ENCODE measurements at regions not wholly inside any gene's neighbourhood (a gene's known extent, or its start where the extent isn't known, plus 50 kb on each side); places are given as distances from the start of the nearest gene placed in this dataset.
"Not testable (repeated sequence)": the region's sequence is repeated elsewhere in the genome, so short reads cannot be mapped to it uniquely, and the experiment has no call there.

GRCh38 chr2:16745466-16745865 lies 79.8 kb upstream of the CYRIA start:
- no peak for DNase-seq

DNA sequence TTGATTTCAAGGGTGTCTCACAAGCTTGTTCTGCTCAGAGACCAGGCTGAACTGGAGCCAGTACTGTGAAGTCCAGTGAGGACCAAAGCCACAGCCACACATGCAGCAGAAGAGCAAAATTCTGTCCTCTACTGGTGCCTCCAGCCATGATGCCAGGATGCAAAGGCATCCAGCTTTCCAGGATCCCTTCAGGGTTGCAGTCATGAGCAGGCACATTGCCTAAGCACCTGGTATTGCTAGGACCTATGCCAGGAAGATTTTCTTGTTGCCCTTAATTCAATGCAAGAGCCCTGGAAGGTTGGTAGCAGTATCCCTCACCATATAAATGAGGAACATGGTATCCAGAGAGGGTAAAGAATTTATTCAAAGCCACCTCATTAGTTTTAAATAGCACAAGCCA lies 78.9 kb upstream of the CYRIA start:
- DNase-seq = no peak

GRCh38 chr2:16742026-16742425 lies 76.4 kb upstream of the CYRIA start:
- no peak for DNase-seq

GRCh38 chr2:16741498-16741897 lies 75.9 kb upstream of the CYRIA start:
- no peak for DNase-seq

DNA sequence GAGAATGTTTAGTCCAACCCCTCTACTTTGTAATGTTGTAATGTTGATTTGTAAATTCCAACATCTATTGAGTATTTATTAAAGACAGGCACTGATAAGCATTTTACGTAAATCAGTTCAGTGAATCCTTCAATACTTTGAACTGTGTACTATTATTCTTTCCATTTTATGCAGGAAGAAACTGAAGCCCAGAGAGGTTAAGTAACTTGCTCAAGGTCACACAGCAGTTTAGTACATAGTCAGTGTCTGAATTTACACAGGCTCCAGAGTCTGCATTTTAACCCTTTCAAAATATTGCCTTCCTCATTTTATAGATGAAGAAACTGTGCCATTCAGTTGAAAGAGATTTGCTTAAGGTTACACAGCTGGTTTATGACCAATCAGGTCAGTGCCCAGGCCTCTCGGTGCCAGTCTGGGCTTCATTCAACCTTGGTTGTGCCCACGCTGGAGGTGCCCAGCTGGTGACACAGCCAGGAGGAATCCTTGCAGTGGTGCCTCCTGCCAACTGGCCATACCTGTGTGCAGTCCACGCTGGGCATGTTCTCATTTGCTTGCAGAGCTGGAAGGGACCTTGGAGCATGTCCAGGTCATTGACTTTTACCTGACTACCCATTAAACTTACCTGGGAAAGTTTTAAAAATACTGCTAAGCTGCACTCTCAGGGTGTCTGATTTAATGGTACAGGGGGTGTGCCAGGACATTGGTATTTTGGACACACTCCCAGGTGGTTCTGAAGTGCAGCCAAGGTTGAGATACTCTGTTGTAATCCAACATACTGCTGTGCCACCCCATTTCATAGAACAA lies 74.3 kb upstream of the CYRIA start:
- no peak for DNase-seq

DNA sequence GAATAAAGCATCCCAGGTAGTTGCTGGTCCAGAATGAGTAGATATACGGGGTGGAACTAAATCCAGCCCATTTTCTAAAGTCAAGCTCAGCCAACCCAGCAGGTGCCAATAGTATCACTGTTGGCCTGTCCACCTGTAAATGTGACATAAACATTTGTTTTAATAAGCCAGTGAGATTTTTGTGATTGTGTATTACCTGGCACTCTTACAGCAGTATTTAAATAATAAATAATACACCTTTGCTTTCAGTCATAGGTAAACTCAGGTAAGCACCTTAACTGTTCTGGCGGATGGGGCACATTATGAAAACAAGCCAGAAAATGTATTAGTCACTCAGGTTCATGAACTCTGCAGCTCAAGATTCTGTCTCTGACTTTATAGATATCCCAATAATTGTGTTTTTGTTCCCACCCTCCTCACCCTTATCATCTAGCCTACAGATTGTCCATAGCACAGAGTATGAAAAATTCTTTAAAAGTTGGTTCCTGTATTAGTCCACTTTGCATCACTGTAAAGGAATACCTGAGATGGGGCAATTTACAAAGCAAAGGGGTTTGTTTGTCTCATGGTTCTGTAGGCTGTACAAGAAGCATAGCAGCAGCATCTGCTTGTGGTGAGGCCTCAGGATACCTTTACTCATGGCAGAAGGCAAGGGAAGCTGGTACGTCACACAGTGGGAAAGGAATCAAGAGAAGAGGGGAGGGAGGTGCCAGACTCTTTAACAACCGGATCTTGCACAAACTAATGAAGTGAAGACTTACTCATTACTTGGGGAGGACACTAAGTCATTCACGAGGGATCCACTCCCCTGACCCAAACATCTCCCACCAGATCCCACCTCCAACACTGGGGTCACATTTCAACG lies 73.0 kb upstream of the CYRIA start:
- DNase-seq = no peak

DNA sequence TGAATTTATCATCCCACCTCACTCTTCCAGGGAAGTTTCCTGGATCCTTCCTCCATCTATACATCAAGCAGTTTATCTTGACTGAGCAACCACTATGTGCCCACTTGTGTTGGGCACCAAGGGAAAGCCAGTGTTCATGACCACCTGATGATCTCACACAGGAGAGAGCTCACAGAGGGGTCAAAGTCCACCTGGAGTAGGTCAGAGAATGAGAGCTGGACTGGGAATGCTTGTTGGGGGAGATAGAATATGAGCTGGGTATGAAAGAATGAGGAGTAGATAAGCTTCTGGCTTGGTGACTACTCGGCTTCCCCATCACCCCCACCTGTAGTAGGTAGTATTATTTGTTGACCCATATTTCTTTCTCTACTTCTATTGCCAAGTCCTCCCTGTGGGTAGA lies 72.2 kb upstream of the CYRIA start:
- DNase-seq = no peak

DNA sequence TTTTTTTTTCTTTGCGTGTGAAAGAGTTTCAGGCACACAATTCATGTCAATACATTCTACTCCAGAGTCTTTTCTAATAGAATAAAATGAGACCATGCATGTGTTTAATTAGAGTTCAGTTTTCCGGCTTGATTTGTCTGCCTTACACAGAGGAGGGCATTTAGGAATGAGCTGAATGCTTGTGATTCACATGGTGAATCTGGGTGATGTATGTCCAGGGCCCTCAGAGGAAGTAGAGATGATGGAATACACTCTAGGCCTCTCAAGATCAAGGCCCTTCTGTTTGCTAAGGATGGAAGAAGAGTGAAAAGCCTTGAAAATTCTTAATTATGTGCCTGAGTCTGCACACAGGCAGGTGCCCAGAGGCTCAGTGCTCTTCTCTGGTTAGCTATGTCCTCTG lies 71.0 kb upstream of the CYRIA start:
- DNase-seq = no peak

GRCh38 chr2:16729335-16729734 lies 63.7 kb upstream of the CYRIA start:
- no peak for DNase-seq

GRCh38 chr2:16728351-16729136 lies 62.9 kb upstream of the CYRIA start:
- no peak for DNase-seq

GRCh38 chr2:16727849-16728248 lies 62.2 kb upstream of the CYRIA start:
- not testable (repeated sequence) for DNase-seq

DNA sequence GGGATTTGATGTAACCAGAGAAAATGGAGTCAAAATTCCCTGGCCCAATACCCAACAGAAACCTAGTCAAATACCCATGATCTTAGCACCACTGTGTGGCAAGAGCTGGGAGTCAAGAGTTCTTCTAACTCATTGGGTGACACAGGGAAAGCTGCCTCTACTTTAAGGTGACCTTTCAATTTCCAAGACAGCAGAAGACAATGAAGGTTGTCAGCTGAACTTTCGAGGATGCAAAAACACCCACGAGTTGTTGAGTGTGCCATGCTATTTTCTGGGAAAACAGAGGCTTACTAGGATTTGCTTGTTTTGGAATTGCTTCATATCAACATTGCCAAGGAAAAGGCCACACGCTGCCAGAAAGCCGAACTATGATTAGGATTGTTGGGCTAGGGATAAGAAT lies 61.6 kb upstream of the CYRIA start:
- no peak for DNase-seq

DNA sequence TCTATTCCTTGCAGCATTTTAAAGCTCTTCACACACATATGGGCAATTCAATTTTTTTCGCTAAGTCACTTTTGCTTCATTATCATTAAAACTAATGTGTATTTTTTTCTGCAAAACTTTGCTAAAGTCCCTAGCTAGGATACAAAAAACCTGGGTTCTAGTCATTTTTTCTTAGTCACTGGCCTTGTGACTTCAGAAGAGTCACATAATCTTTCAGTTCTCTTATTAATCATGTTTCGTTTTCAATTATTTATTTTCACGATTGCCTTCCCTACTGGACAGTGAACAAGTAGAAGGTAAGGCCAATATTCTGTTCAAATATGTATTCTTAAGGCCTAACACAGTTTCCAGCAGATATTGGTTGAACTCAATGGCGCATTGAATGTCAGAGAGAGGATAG lies 60.9 kb upstream of the CYRIA start:
- DNase-seq = no peak

GRCh38 chr2:16726147-16726546 lies 60.5 kb upstream of the CYRIA start:
- no peak for DNase-seq

- no peak for DNase-seq
These were observed 59.9 kb upstream of the CYRIA start for GRCh38 chr2:16725549-16725948.

DNA sequence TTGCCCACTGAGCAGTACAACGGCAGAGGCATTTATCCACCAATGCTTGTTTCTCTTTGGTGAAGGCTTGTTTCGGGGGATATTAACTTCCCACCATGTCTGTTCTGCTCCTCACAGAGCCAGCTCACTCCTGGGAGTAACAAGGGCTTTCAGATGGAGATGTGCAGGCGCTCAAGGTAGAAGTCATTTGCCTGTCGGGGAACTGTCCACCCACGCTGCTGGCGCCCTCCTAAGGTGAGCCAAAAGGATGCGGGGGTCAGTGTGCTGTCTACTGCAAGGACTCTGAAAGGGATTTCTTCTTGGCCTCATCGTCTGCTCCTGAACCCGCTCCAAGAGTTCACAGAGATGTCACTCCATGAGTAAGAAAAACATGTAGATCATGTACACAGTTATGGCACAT lies 57.0 kb upstream of the CYRIA start:
- no peak for DNase-seq

- DNase-seq = no peak
These were observed 56.5 kb upstream of the CYRIA start for GRCh38 chr2:16722126-16722525.

- DNase-seq = not testable (repeated sequence)
These were observed 55.9 kb upstream of the CYRIA start for GRCh38 chr2:16721529-16721928.

DNA sequence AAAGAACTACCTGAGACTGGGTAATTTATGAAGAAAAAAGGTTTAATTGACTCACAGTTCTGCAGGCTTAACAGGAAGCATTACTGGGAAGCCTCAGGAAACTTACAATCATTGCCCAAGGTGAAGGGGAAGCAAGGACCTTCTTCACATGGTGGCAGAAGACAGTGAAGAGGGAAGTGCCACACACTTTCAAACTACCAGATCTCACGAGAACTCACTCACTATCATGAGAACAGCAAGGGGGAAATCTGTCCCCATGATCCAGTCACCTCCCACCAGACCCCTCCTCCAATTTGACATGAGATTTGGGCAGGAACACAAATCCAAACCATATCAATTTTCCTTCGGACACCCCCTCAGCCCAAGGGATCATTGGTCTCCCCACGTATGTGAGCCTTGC lies 55.1 kb upstream of the CYRIA start:
- DNase-seq = not testable (repeated sequence)

- DNase-seq = no peak
These were observed 53.8 kb upstream of the CYRIA start for GRCh38 chr2:16719485-16719808.

- DNase-seq = no peak
These were observed 53.2 kb upstream of the CYRIA start for GRCh38 chr2:16718576-16719484.

DNA sequence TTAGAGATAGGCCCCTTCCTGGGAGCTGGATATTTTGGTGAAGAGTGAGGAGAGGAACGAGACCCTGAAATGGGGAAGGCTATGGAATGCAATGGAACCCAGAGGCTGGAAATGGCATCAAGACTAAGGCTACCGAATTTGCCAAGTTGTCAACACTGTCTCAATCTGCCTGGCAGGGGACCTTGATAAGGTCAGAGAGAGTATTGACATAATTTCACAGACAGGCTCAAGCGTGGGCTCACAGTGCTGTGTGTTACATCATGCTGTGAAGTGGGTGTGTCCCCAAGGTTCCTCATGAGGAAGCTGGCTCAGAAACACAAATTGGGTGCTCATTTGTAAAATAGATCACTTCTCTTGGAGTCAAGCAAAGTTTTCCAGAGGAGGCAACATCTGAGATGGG lies 51.8 kb upstream of the CYRIA start:
- DNase-seq = no peak

DNA sequence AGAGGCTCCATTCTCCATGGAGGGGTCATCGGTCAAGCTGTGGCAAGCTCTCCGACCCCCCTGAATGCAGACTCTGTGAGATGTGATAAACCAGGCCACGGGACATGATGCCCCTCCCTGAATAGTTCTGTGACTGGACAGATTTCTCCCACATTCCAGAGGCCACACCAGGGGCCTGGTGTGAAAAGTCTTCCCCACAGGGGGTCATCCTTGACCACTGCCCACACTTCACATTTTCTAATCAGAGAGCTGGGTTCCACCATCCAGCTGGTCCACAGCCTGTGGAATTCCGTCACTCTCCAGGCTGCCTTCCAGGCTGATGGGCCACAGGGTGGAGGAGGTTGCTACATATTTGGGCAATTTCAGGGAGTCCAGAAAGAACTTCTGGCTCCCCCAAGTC lies 51.3 kb upstream of the CYRIA start:
- no peak for DNase-seq

Data from CD4-positive, alpha-beta T cell treated with Interleukin-17A for 1 hour (primary cell).